Inflammatory macrophage treated with lipopolysaccharide for 4 hours (primary cell): ENCODE measurements at regions not wholly inside any gene's neighbourhood (a gene's known extent, or its start where the extent isn't known, plus 50 kb on each side); places are given as distances from the start of the nearest gene placed in this dataset.
"Not testable (repeated sequence)": the region's sequence is repeated elsewhere in the genome, so short reads cannot be mapped to it uniquely, and the experiment has no call there.

ENCODE experiments used
- DNase-seq: peaks from one replicate; pipeline ENCODE4 v3.0.0-alpha.2; 2020

DNA sequence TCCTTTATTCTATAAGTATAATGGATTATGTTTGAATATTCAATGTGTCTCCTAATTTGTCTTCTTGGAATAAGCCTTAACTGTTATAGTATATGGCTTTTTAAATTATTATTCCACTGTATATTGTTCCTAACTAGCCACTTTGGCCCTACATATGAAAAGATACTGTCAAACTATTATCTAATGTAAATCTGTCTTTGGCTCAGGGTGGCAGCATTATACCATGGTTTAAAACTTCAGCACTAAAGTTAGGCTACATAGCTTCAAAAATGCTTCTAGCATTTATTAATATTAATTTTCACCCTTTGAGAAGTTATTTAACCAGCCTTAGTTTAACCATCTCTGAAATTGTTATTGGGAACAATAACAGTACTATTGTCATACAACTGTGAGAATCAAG lies 543.1 kb upstream of the MBL2 start:
- no peak for DNase-seq

GRCh38 chr10:53314876-53315275 lies 542.3 kb upstream of the MBL2 start:
- DNase-seq: no peak

- no peak for DNase-seq
Measured at GRCh38 chr10:53298443-53298842, 525.9 kb upstream of the MBL2 start.

DNA sequence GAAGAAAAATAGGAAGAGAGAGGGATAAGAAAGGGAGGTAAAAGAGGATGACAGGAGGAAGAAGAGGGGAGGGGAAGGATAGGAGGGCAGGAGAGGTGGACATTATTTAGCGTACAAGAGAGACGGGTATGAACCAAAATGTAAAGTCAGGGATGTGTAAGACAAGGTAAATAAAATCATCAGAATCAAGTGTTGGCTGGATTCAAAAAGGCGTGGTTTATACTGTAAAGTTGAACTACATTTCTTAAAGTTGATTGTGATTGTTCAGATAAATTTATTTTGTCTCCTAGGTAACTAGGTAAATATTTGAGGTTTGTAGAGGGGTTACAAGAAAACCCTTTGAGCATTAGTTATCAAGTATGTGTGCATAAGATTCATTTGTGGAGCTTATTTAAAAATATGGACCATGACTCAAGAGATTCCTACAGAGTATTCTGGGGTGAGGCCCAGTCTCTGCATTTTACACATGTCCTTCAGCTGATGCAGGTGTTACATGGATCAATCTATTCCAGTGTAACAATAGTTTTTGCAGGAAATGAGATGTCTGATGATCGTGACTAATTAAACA lies 512.1 kb upstream of the MBL2 start:
- DNase-seq: no peak

GRCh38 chr10:53276797-53277196 lies 504.2 kb upstream of the MBL2 start:
- DNase-seq: no peak

DNA sequence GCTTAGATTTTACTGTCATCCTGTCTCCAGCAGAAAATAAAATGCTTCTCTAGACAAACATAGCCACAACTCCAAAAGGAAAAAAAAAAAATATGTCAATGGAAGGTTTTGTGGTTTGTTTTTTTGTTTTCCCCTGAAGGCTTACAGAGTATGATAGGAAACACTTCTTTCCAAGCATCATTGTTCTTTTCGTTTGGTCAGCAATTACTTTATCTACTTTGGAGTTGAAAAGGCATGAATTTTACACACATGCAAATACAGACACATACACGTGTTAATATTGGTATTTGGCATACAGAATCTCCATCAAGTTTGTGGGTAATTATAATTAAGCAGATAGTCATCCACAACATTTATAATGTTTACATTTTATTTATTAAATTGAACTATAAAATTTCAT lies 496.9 kb upstream of the MBL2 start:
- no peak for DNase-seq

- DNase-seq: no peak
Measured at GRCh38 chr10:53260213-53260612, 487.6 kb upstream of the MBL2 start.

DNA sequence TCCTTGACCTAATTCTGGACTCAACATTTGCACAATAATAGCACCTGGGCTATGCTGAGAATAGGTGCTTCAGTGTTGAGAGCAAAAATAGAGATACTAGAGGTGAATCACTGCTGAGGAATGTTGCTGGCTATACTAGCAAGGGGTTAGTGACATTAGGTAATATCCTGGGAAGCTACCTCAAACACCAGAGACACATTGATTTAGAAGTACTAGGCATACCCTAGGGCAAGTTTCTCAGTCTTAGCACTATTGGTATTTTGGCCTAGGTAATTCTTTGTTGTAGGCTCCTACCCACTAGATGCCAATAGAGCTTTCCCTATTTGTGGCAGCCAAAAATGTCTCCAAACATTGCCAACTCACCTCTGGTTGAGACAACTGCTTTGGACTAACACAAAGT lies 484.0 kb upstream of the MBL2 start:
- DNase-seq: no peak

GRCh38 chr10:53255661-53256205 lies 483.1 kb upstream of the MBL2 start:
- DNase-seq: no peak

- DNase-seq: no peak
Measured at GRCh38 chr10:53253221-53253620, 480.6 kb upstream of the MBL2 start.

GRCh38 chr10:53239873-53240272 lies 467.3 kb upstream of the MBL2 start:
- DNase-seq: no peak

- DNase-seq: no peak
Measured at GRCh38 chr10:53236941-53237340, 464.4 kb upstream of the MBL2 start.

DNA sequence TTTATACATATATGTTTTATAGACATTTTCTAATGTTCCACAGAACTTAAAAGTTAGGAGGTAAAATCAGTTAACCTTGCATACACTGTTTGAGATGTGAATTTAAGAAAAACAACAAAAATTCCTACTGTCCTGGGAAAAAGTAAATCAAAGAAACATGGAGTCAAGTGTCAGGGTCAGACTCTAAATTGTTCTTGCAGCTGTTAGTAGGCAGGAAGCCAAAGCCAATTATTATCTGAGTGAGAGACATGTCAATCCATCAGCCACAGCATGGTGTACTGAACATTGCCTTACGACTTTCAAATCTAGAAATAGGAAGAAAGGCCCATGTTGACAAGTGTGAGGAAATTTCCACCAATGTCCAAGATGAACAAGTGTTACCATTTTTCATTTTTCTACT lies 461.2 kb upstream of the MBL2 start:
- DNase-seq: no peak

GRCh38 chr10:53230651-53231050 lies 458.1 kb upstream of the MBL2 start:
- no peak for DNase-seq

GRCh38 chr10:53223851-53224250 lies 451.3 kb upstream of the MBL2 start:
- DNase-seq: no peak

DNA sequence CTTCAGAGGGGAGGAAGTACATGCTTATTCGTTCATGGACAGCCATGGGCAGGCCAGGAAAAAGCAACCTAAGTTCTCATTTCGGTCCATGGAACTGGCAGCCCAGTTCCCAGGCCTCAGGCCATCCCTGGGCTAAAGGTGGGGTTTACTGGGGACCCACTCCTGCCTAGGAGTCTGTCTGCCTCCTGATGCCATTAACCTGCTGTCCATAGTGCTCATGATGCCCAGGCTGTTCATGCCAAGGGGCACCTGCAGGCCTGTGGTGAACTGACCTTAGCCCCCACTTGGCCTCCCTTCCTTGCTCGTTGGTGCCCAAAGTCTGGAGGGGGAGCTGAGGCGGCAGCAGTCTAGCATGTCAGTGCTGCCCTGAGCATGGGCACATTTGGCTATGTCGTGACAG lies 450.2 kb upstream of the MBL2 start:
- no peak for DNase-seq

- DNase-seq: no peak
Measured at GRCh38 chr10:53209944-53210611, 437.5 kb upstream of the MBL2 start.

DNA sequence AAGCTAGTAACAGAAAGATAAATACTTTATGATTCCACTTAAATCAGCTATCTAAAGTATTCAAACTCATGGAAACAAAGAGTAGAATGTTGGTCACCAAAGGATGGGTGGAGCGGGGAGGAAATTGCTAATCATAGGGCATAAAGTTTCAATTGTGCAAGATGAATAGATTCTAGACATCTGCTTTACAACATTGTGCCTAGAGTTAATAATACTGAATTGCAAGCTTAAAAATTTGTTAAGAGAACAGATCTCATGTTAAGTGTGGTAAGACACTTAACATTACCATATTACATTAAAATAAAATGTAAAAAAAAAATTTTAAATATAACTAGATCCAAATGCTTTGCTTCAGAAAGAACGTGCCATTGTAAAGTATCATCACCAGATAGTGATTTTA lies 411.1 kb upstream of the MBL2 start:
- DNase-seq: no peak

GRCh38 chr10:53177468-53177867 lies 404.9 kb upstream of the MBL2 start:
- no peak for DNase-seq

DNA sequence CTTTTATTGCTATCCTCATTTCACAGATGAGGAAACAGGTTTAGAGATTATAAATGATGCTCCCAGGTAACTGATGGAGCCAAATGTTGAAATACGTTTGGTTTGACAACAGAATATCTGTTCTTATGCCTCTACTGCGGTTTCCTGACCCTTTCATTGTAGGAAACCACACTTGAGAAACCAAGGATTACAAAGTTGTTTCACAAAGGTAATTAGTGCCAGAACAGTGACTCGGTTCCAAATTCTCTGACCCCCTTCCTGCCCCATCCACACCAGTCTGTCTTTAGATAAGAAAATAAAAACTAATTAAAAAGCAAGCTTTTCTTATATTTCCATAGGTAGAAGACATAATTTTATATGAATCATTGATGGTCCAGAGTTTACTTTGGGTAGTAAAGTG lies 393.7 kb upstream of the MBL2 start:
- DNase-seq: no peak

GRCh38 chr10:53162856-53163255 lies 390.3 kb upstream of the MBL2 start:
- DNase-seq: no peak

DNA sequence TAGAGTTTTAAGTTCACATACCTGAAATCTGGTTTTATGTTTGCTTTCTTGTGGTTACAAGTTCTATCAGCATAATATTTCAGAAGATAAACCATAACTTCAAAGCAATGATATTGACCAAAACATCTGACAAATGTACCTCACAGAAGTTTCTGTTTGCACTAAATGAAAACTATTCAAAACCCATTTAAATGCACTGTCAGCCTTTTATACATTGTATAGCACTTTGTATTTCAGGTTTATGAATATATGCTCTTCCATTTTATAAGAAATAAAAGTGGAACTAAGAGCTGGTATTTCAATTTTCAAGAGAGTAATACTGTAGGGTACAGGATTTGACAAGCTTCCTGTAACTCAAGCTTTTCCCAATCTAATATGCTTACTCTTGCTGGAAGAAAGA lies 388.6 kb upstream of the MBL2 start:
- DNase-seq: no peak

DNA sequence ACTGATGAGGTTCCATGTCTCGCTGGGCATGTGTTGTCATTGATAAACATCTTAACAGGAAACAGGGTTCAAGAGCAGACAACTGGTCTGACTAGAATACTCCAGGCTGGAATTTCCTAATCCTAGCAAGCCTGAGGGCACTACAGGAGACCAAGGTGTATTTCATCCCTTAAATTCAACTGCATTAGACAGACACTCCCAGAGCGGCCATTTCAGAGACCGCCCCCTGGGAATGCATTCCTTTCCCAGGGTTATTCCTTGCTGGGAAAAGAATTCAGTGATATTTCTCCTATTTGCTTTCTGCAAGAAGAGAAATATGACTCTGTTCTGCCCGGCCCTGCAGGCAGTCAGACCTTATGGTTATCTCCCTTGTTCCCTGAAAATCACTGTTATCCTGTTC lies 383.1 kb upstream of the MBL2 start:
- DNase-seq: not testable (repeated sequence)

DNA sequence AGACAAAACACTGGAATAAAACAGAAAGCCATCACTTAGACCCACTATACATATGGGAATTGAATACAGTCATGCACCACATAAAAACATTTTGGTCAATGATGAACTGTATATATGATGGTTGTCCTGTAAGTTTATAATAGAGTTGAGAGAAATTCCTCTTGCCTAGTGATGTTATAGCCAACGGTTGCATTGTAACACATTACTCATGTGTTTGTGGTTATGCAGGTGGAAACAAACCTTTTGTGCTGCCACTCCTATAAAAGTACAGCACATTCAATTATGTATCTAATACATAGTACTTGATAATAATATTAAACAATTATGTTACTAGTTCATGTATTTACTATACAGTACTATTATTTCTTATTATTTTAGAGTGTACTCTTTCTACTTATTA lies 381.2 kb upstream of the MBL2 start:
- DNase-seq: no peak

DNA sequence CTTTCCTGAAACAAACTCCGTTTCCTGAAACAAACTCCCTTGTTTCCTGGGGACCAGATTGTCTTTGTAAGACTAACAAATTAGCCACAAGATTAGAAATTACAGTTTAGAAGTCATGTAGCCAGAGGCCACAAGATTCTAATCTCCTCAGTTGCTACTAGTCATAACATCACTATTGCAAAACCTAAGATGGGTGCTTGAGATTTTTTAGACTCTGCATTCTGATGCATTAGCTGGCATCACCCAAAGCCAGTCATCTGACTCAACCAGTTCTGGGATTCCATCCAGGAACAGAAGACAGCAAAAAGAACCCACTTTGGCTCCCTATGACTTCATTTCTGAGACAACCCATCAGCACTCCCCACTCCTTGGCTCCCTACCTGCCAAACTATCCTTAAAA lies 367.9 kb upstream of the MBL2 start:
- no peak for DNase-seq
